Astrocyte (in vitro differentiated cells and primary cell): ENCODE measurements at regions not wholly inside any gene's neighbourhood (a gene's known extent, or its start where the extent isn't known, plus 50 kb on each side); places are given as distances from the start of the nearest gene placed in this dataset.

Experiments used
- DNase-seq: peaks from one replicate; pipeline ENCODE4 v3.0.0-alpha.2; 2010; ENCODE audit warnings: low read depth
- FAIRE-seq: peaks from 2 replicates; lab custom pipeline; 2011; peaks lifted over from hg19 to GRCh38; lab: Jason Lieb, UNC
- H2AFZ ChIP-seq: 2 replicates; pipeline ENCODE4 v1.6.0; 2012; ENCODE audit warnings: low read depth, low read length, inconsistent platforms
- H3K27ac ChIP-seq: 2 replicates; pipeline ENCODE4 v1.5.1; 2011; ENCODE audit warnings: low read depth, low read length, inconsistent platforms
- H3K27me3 ChIP-seq: 2 replicates; pipeline ENCODE4 v1.6.0; 2011; ENCODE audit warnings: low read length, inconsistent platforms; ENCODE audit not compliant: insufficient read depth
- H3K36me3 ChIP-seq: 2 replicates; pipeline ENCODE4 v1.5.1; 2011; ENCODE audit warnings: low read length, inconsistent platforms; ENCODE audit not compliant: insufficient read depth
- H3K4me1 ChIP-seq: 2 replicates; pipeline ENCODE4 v1.5.1; 2011; ENCODE audit warnings: low read length, inconsistent platforms; ENCODE audit not compliant: insufficient read depth
- H3K4me2 ChIP-seq: 2 replicates; pipeline ENCODE4 v1.6.0; 2012; ENCODE audit warnings: low read length, inconsistent platforms
- H3K4me3 ChIP-seq: 2 replicates; pipeline ENCODE4 v1.5.1; 2011; ENCODE audit warnings: low read depth, mild to moderate bottlenecking, low read length, inconsistent platforms; ENCODE audit not compliant: insufficient read depth
- H3K79me2 ChIP-seq: 2 replicates; pipeline ENCODE4 v1.6.0; 2012; ENCODE audit warnings: mild to moderate bottlenecking, low read length, inconsistent platforms; ENCODE audit not compliant: insufficient read depth
- H3K9ac ChIP-seq: 2 replicates; pipeline ENCODE4 v1.6.0; 2012; ENCODE audit warnings: mild to moderate bottlenecking, low read length, inconsistent platforms
- H3K9me3 ChIP-seq: 2 replicates; pipeline ENCODE4 v1.5.1; 2012; ENCODE audit warnings: low read depth, mild to moderate bottlenecking, low read length, inconsistent platforms; ENCODE audit not compliant: insufficient read depth
- H4K20me1 ChIP-seq: 2 replicates; pipeline ENCODE4 v1.6.0; 2012; ENCODE audit warnings: low read length, inconsistent platforms; ENCODE audit not compliant: insufficient read depth
- H3K27ac Mint-ChIP-seq: one replicate; pipeline ENCODE4 v1.8.0; 2021; ENCODE audit warnings: mild to moderate bottlenecking, mixed read lengths; ENCODE audit not compliant: unreplicated experiment
- H3K27me3 Mint-ChIP-seq: one replicate; pipeline ENCODE4 v1.8.0; 2021; ENCODE audit warnings: low read depth, mixed read lengths; ENCODE audit not compliant: unreplicated experiment
- H3K36me3 Mint-ChIP-seq: one replicate; pipeline ENCODE4 v1.8.0; 2021; ENCODE audit warnings: low read depth, mixed read lengths; ENCODE audit not compliant: unreplicated experiment
- H3K4me1 Mint-ChIP-seq: one replicate; pipeline ENCODE4 v1.8.0; 2021; ENCODE audit warnings: low read depth, mixed read lengths; ENCODE audit not compliant: unreplicated experiment
- H3K4me3 Mint-ChIP-seq: one replicate; pipeline ENCODE4 v1.8.0; 2021; ENCODE audit warnings: mild to moderate bottlenecking, moderate library complexity, mixed read lengths; ENCODE audit not compliant: unreplicated experiment
- H3K9me3 Mint-ChIP-seq: one replicate; pipeline ENCODE4 v1.8.0; 2021; ENCODE audit warnings: mild to moderate bottlenecking, mixed read lengths; ENCODE audit not compliant: unreplicated experiment
- CTCF ChIP-seq: IDR thresholded peaks from 2 replicates; pipeline ENCODE4 v1.5.1; 2011; ENCODE audit warnings: low read depth, mild to moderate bottlenecking, inconsistent platforms, low read length, moderate library complexity; ENCODE audit not compliant: insufficient read depth
- EZH2 ChIP-seq: IDR thresholded peaks from 2 replicates; pipeline ENCODE4 v1.6.1; 2012; ENCODE audit warnings: mild to moderate bottlenecking, low read length, inconsistent platforms; ENCODE audit not compliant: insufficient read depth

- H3K4me1 Mint-ChIP-seq = peaks cover 2% of the 10 kb centered on the region
- H3K9me3 ChIP-seq = no peaks in the 10 kb centered on the region
- no peak overlapping the region for H3K27ac ChIP-seq
- H3K4me3 Mint-ChIP-seq = no peak overlapping the region
- no peaks in the 10 kb centered on the region for H3K79me2 ChIP-seq
- H3K4me2 ChIP-seq = no peak overlapping the region
- H3K27ac Mint-ChIP-seq = no peak overlapping the region
- DNase-seq (no peak), FAIRE-seq (no peak)
- no peaks in the 10 kb centered on the region for H4K20me1 ChIP-seq
- peaks cover under 1% of the 10 kb centered on the region for H3K4me1 ChIP-seq
- no peak overlapping the region for H3K9ac ChIP-seq
- H3K27me3 ChIP-seq = no peaks in the 10 kb centered on the region
- no peak overlapping the region for H2AFZ ChIP-seq
- TF ChIP-seq CTCF = no peak
- TF ChIP-seq EZH2 = no peak
- H3K36me3 ChIP-seq = no peaks in the 10 kb centered on the region
- peaks cover 15% of the 10 kb centered on the region for H3K9me3 Mint-ChIP-seq
- no peak overlapping the region for H3K4me3 ChIP-seq
- H3K27me3 Mint-ChIP-seq = no peaks in the 10 kb centered on the region
- H3K36me3 Mint-ChIP-seq = peaks cover 5% of the 10 kb centered on the region
Observed at GRCh38 chr5:30759731-30760130, 433.8 kb upstream of the CDH6 start.

- H3K4me3 Mint-ChIP-seq = no peak overlapping the region
- Histone ChIP-seq H2AFZ (no peak overlapping the region), H3K4me3 (no peak overlapping the region), H3K27me3 (no peaks in the 10 kb centered on the region), H3K27ac (no peak overlapping the region), H3K9ac (no peak overlapping the region), H3K36me3 (no peaks in the 10 kb centered on the region), H3K79me2 (no peaks in the 10 kb centered on the region), H3K4me1 (no peaks in the 10 kb centered on the region), H3K9me3 (no peaks in the 10 kb centered on the region), H3K4me2 (no peak overlapping the region), H4K20me1 (no peaks in the 10 kb centered on the region)
- H3K27ac Mint-ChIP-seq = no peak overlapping the region
- TF ChIP-seq EZH2 = no peak
- TF ChIP-seq CTCF = no peak
- peaks cover 5% of the 10 kb centered on the region for H3K9me3 Mint-ChIP-seq
- FAIRE-seq (no peak), DNase-seq (no peak)
- peaks cover 17% of the 10 kb centered on the region for H3K4me1 Mint-ChIP-seq
- H3K36me3 Mint-ChIP-seq = peaks cover 5% of the 10 kb centered on the region
- H3K27me3 Mint-ChIP-seq = no peaks in the 10 kb centered on the region
Observed at GRCh38 chr5:30752015-30752414, 441.5 kb upstream of the CDH6 start.

DNA sequence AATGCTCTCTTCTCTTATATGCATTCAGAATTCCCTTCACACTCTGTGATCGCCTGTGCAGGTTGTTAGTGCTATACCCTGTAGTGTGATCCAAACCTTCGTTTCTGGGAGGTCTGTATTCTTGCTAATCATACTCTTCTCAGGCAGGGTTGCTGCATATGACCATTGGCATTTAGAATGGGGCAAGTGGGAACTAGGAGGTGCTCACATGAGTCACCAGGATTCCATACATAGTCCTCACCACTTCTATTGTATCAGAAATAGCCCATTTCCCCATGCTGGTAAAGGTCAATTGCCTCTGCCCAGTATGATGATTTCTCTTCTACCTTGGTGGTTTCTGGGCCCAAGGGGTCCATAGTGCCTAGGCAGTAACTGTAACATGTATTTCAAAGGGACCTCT lies 443.5 kb upstream of the CDH6 start:
- Histone ChIP-seq H2AFZ (no peak overlapping the region), H3K4me1 (no peaks in the 10 kb centered on the region), H3K4me2 (no peak overlapping the region), H3K27me3 (no peaks in the 10 kb centered on the region), H3K36me3 (no peaks in the 10 kb centered on the region), H3K9ac (no peak overlapping the region), H4K20me1 (no peaks in the 10 kb centered on the region), H3K9me3 (no peaks in the 10 kb centered on the region), H3K79me2 (no peaks in the 10 kb centered on the region), H3K4me3 (no peak overlapping the region), H3K27ac (no peak overlapping the region)
- H3K4me3 Mint-ChIP-seq = no peak overlapping the region
- H3K9me3 Mint-ChIP-seq = no peaks in the 10 kb centered on the region
- TF ChIP-seq EZH2 (no peak), CTCF (no peak)
- H3K27me3 Mint-ChIP-seq = no peaks in the 10 kb centered on the region
- peaks cover 14% of the 10 kb centered on the region for H3K4me1 Mint-ChIP-seq
- peak overlapping the region; percentile 74 for H3K27ac Mint-ChIP-seq
- DNase-seq (peak; percentile 13), FAIRE-seq (no peak)
- H3K36me3 Mint-ChIP-seq = peaks cover 5% of the 10 kb centered on the region
